GM12864 (cell line): ENCODE measurements at regions not wholly inside any gene's neighbourhood (a gene's known extent, or its start where the extent isn't known, plus 50 kb on each side); places are given as distances from the start of the nearest gene placed in this dataset.

Source experiments
- DNase-seq: peaks from one replicate; pipeline ENCODE4 v3.0.0-alpha.2; 2011; ENCODE audit warnings: low read depth
- H3K4me3 ChIP-seq: 2 replicates; pipeline ENCODE4 v1.5.1; 2011; ENCODE audit warnings: mild to moderate bottlenecking, low read depth, low read length, control low read depth
- TF ChIP-seq, protein P1 (sequence below): IDR thresholded peaks from 2 replicates; pipeline ENCODE4 v1.5.1; 2011; ENCODE audit warnings: low read depth, mild to moderate bottlenecking, moderate library complexity, low read length, control low read depth, inconsistent platforms; ENCODE audit errors: missing control alignments

DNA sequence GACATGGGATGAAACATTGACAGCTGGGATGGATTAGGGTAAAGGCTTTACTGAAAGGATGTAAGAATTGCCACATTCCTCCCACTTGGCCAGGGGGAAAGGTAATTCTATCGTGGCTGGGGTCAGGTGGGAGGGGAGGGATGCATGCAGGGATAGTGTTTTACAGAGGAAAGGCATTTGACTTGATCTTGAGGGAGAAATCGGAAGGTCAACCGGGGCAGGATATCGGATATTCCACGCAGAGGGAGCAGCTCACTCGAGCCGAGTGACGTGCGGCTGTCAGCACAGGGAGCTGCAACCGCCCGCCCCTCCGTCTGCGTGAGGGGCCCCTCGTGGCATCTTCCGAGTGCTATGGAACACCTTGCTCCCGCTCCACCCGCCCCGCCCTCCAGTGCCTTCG lies 63.4 kb upstream of the ADAMTS2 start:
- no peak overlapping the region for H3K4me3 ChIP-seq
- DNase-seq = no peak
- TF ChIP-seq, protein P1, sequence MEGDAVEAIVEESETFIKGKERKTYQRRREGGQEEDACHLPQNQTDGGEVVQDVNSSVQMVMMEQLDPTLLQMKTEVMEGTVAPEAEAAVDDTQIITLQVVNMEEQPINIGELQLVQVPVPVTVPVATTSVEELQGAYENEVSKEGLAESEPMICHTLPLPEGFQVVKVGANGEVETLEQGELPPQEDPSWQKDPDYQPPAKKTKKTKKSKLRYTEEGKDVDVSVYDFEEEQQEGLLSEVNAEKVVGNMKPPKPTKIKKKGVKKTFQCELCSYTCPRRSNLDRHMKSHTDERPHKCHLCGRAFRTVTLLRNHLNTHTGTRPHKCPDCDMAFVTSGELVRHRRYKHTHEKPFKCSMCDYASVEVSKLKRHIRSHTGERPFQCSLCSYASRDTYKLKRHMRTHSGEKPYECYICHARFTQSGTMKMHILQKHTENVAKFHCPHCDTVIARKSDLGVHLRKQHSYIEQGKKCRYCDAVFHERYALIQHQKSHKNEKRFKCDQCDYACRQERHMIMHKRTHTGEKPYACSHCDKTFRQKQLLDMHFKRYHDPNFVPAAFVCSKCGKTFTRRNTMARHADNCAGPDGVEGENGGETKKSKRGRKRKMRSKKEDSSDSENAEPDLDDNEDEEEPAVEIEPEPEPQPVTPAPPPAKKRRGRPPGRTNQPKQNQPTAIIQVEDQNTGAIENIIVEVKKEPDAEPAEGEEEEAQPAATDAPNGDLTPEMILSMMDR = no peak

DNA sequence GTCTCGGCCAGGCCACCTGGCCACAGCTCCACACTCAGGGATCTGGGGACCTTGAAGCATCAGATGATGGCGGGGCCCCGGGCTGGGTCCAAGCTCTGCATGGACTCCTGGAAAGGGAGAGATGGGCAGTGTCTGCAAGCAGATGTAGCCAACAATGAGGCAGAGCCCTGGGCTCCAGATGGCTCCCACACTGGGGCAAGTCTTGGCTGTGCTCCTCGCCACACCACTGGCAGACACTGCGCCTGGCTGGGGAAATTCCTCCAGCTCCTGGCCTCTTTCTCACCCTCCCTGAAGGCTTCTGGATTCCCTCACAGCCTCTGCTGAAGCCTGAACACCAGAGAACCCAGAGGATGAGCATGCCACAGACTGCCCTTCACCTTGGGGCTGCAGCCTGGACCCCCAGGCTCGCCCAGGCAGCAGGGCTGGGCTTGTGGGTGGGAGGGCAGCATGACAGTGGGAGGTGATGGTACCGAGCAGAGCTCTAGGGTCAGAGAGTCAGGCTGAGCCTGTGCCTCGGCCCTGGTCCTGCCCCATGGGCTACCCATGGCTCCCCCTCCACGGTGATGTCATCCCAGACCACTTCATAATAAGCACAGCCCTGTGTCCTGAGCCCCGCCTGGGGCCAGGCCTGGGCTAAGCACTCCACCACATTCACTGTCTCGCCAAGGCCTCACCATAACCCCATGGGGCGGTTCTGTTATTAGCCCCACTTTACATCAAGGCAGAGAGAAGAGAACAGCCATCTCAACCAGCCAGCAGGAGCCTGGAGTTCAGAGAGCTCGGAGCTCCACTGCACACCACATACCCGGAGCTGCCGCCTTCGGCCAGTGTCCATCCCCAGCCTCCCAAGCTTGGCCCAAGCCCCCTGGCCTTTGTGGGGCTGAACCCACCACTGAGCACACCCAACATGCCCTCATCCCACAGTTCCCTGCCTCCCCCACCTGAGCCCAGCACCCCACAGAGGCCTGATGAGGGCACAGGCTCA lies 62.2 kb upstream of the ADAMTS2 start:
- no peak overlapping the region for H3K4me3 ChIP-seq
- TF ChIP-seq, protein P1 = no peak
- DNase-seq = no peak

DNA sequence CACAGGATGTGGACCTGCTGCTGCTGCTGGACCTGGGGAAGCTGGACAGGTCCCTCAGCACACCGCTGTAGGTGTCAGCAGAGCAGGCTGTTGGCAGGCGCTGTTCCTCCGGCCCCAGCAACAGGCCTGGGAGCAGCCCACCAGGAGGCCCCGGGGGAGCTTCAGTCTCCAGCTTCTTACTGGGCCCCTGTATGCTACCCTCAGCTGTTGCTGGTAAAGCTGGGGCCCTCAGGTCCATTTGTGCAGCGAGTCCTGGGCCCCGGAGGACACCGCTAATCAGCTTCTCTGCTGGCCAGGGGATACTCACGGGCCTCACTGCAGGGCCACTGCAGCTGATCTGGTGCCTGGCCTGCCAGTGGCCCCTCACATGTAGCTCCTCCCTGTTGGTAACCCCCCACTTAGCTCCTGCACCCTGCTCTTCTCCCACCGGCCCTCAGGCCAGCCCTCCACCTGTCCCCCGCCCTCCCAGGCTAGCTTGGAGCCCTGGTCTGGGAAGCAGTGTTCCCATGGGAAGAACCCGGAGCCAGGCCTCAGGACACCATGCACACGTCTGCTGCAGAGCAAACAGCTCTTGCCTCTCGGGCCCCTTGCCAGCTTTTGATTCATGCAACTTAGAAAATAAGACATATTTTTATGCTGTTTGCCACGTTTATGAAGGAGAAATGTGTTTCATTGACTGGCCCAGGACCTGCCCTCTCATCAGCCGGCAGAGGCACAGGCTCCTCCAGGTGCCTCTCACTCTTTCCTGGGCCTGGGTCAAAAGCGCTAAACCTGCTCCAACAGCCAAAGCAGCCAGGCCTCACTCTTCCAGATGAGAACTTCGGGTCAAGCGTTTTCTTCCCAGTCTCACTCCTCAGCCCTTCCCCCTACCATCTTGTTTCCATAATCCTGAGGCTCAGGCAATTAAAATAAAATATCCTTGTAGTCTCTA lies 61.0 kb upstream of the ADAMTS2 start:
- TF ChIP-seq, protein P1 = no peak
- no peak for DNase-seq
- H3K4me3 ChIP-seq = no peak overlapping the region

DNA sequence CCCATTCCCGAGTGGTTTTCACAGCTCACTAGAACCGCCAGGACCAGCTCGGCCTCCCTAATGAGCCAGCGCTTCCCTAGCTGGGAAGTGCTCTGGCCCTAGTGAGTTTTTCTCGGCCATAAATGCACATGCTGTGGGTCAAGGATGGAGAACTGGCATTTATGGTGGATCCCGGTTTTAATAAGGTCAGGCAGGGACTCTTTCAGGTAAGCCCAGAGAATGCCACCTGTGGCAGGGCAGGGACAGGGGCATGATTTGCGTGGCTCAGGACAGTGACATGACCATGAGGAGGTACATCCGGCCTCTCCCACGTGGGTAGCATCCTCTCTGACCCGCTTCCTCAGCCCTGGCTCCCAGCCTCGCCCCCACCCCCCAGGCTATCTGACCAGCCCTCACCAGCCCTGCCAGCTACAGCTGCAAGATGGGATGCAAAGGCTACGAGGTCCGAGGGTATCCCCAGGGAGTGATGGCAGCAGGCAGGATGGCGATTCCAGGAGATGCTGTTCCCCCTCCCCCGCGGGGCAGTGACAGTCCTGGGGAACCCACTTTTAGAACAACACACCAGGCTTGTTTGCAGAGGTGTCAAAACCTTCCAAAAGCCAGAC lies 60.3 kb upstream of the ADAMTS2 start:
- no peak overlapping the region for H3K4me3 ChIP-seq
- no peak for DNase-seq
- TF ChIP-seq, protein P1 = no peak

DNA sequence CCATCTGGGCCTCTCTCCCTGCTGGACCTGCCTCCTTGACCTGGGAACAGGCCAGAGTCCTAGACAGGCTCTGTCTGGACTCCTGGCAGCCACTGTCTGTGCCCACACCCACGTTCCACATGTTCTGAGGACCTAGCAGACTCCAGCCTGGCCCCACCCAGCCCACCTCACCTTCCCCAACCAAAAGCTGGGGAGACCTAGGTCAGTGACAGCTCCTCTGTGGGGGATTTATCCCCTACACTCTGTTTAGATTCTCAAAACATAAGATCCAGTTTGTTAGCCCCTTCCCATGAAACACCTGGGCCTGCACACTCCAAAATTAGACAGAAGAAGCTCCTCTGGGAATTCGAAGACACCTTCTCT lies 59.8 kb upstream of the ADAMTS2 start:
- DNase-seq = no peak

More for the DNA sequence above, 59.8 kb upstream of the ADAMTS2 start:
- TF ChIP-seq, protein P1 = no peak
- H3K4me3 ChIP-seq = no peak overlapping the region
